Activated T-cell treated with anti-CD3 and anti-CD28 coated beads, Interleukin-2, amount 50 U/mL, for 72 hours (primary cell): ENCODE measurements at regions not wholly inside any gene's neighbourhood (a gene's known extent, or its start where the extent isn't known, plus 50 kb on each side); places are given as distances from the start of the nearest gene placed in this dataset.

Experiments
- ATAC-seq, 2 donors: fragments of 150-1000 bp; cut with Tn5 transposase; replicated peaks in 1 of 2; 2 replicates each; pipeline ENCODE4 v1.10.0; 2021; ENCODE audit warnings: moderate library complexity in 2 of 2, mild to moderate bottlenecking in 1 of 2
- DNase-seq, 2 donors: peaks; one replicate each; pipeline ENCODE4 v3.0.0; 2021 to 2022; ENCODE audit warnings: mixed read lengths in 1 of 2
- H3K27ac Mint-ChIP-seq: one replicate; pipeline ENCODE4 v1.8.0; 2022; ENCODE audit warnings: mild to moderate bottlenecking, moderate library complexity, mixed read lengths
- H3K27me3 Mint-ChIP-seq: one replicate; pipeline ENCODE4 v1.8.0; 2022; ENCODE audit warnings: low read depth, mixed read lengths
- H3K36me3 Mint-ChIP-seq, 2 donors: one replicate each; pipeline ENCODE4 v1.8.0; 2022; ENCODE audit warnings: mixed read lengths in 2 of 2, mild to moderate bottlenecking in 1 of 2; ENCODE audit not compliant: insufficient read depth in 2 of 2
- H3K4me1 Mint-ChIP-seq: one replicate; pipeline ENCODE4 v1.8.0; 2022; ENCODE audit warnings: low read depth, mixed read lengths
- H3K4me3 Mint-ChIP-seq, 2 donors: one replicate each; pipeline ENCODE4 v1.8.0; 2022; ENCODE audit warnings: mild to moderate bottlenecking in 2 of 2, mixed read lengths in 2 of 2, moderate library complexity in 2 of 2
- H3K9me3 Mint-ChIP-seq, 2 donors: one replicate each; pipeline ENCODE4 v1.8.0; 2022; ENCODE audit warnings: mixed read lengths in 2 of 2

GRCh38 chr11:82305123-82305522, 428.5 kb downstream of the FAM181B start:
- Mint-ChIP-seq H3K27me3 (no peaks in the 10 kb centered on the region), H3K27ac (no peak overlapping the region), H3K9me3 (no peaks in the 10 kb centered on the region), H3K36me3 (no peaks in the 10 kb centered on the region), H3K4me3 (no peak overlapping the region), H3K4me1 (no peaks in the 10 kb centered on the region)
- ATAC-seq, result no peak
- DNase-seq, result no peak

- H3K27ac Mint-ChIP-seq, result no peak overlapping the region
- no peaks in the 10 kb centered on the region for H3K36me3 Mint-ChIP-seq
- H3K4me3 Mint-ChIP-seq, result no peak overlapping the region
- DNase-seq (no peak), ATAC-seq (no peak)
- no peaks in the 10 kb centered on the region for H3K27me3 Mint-ChIP-seq
- H3K4me1 Mint-ChIP-seq, result no peaks in the 10 kb centered on the region
- H3K9me3 Mint-ChIP-seq, result no peaks in the 10 kb centered on the region
Observed at GRCh38 chr11:82303671-82304070, 430.0 kb downstream of the FAM181B start.

GRCh38 chr11:82288471-82288870, 445.2 kb downstream of the FAM181B start:
- no peaks in the 10 kb centered on the region for H3K4me1 Mint-ChIP-seq
- H3K27me3 Mint-ChIP-seq, result no peaks in the 10 kb centered on the region
- H3K9me3 Mint-ChIP-seq, result peaks cover 0 to 6% of the 10 kb centered on the region in 2 donors
- no peak overlapping the region for H3K4me3 Mint-ChIP-seq
- no peak overlapping the region for H3K27ac Mint-ChIP-seq
- DNase-seq, result no peak
- no peak for ATAC-seq
- H3K36me3 Mint-ChIP-seq, result no peaks in the 10 kb centered on the region

GRCh38 chr11:82270870-82271269, 462.8 kb downstream of the FAM181B start:
- H3K36me3 Mint-ChIP-seq, result no peaks in the 10 kb centered on the region
- DNase-seq (no peak), ATAC-seq (no peak)
- H3K27ac Mint-ChIP-seq, result no peak overlapping the region
- H3K9me3 Mint-ChIP-seq, result peaks cover 0 to 5% of the 10 kb centered on the region in 2 donors
- no peaks in the 10 kb centered on the region for H3K4me1 Mint-ChIP-seq
- H3K27me3 Mint-ChIP-seq, result no peaks in the 10 kb centered on the region
- H3K4me3 Mint-ChIP-seq, result no peak overlapping the region

- Mint-ChIP-seq H3K4me3 (no peak overlapping the region), H3K27ac (no peak overlapping the region), H3K27me3 (no peaks in the 10 kb centered on the region), H3K4me1 (no peaks in the 10 kb centered on the region), H3K9me3 (peaks cover 0 to 3% of the 10 kb centered on the region in 2 donors), H3K36me3 (no peaks in the 10 kb centered on the region)
- ATAC-seq (no peak), DNase-seq (no peak)
Observed at GRCh38 chr11:82268627-82269026, 465.0 kb downstream of the FAM181B start.

GRCh38 chr11:82267186-82267585, 466.5 kb downstream of the FAM181B start:
- no peak for ATAC-seq
- H3K9me3 Mint-ChIP-seq, result peaks cover 0 to 3% of the 10 kb centered on the region in 2 donors
- H3K27ac Mint-ChIP-seq, result no peak overlapping the region
- no peaks in the 10 kb centered on the region for H3K36me3 Mint-ChIP-seq
- DNase-seq, result no peak
- H3K4me1 Mint-ChIP-seq, result no peaks in the 10 kb centered on the region
- H3K4me3 Mint-ChIP-seq, result no peak overlapping the region
- H3K27me3 Mint-ChIP-seq, result no peaks in the 10 kb centered on the region

- ATAC-seq, result no peak
- Mint-ChIP-seq H3K27me3 (no peaks in the 10 kb centered on the region), H3K9me3 (no peaks in the 10 kb centered on the region)
Observed at GRCh38 chr11:82261367-82261766, 472.3 kb downstream of the FAM181B start.

GRCh38 chr11:82250047-82250446, 483.6 kb downstream of the FAM181B start:
- H3K36me3 Mint-ChIP-seq, result no peaks in the 10 kb centered on the region
- no peaks in the 10 kb centered on the region for H3K9me3 Mint-ChIP-seq
- H3K27ac Mint-ChIP-seq, result no peak overlapping the region
- no peaks in the 10 kb centered on the region for H3K4me1 Mint-ChIP-seq
- H3K27me3 Mint-ChIP-seq, result no peaks in the 10 kb centered on the region
- H3K4me3 Mint-ChIP-seq, result no peak overlapping the region
- ATAC-seq (no peak), DNase-seq (no peak)

More at GRCh38 chr11:82261367-82261766, 472.3 kb downstream of the FAM181B start:
- H3K27ac Mint-ChIP-seq, result no peak overlapping the region
- no peak for DNase-seq
- H3K36me3 Mint-ChIP-seq, result no peaks in the 10 kb centered on the region
- H3K4me1 Mint-ChIP-seq, result no peaks in the 10 kb centered on the region
- H3K4me3 Mint-ChIP-seq, result no peak overlapping the region

- Mint-ChIP-seq H3K4me3 (no peak overlapping the region), H3K9me3 (no peaks in the 10 kb centered on the region), H3K27ac (no peak overlapping the region), H3K4me1 (no peaks in the 10 kb centered on the region), H3K36me3 (no peaks in the 10 kb centered on the region), H3K27me3 (no peaks in the 10 kb centered on the region)
- DNase-seq (no peak), ATAC-seq (no peak)
Observed at GRCh38 chr11:82246926-82247325, 486.7 kb downstream of the FAM181B start.

GRCh38 chr11:82239498-82239897, 494.2 kb downstream of the FAM181B start:
- Mint-ChIP-seq H3K36me3 (no peaks in the 10 kb centered on the region), H3K27me3 (no peaks in the 10 kb centered on the region), H3K4me1 (no peaks in the 10 kb centered on the region), H3K27ac (no peak overlapping the region), H3K9me3 (peaks cover 3% of the 10 kb centered on the region in 2 donors), H3K4me3 (no peak overlapping the region)
- DNase-seq (no peak), ATAC-seq (no peak)

- ATAC-seq, result no peak
- H3K36me3 Mint-ChIP-seq, result no peaks in the 10 kb centered on the region
Observed at GRCh38 chr11:82234256-82234655, 499.4 kb downstream of the FAM181B start.

GRCh38 chr11:82233201-82233600, 500.5 kb downstream of the FAM181B start:
- Mint-ChIP-seq H3K27ac (no peak overlapping the region), H3K9me3 (peaks cover 1 to 2% of the 10 kb centered on the region in 2 donors), H3K4me3 (no peak overlapping the region), H3K36me3 (no peaks in the 10 kb centered on the region), H3K4me1 (no peaks in the 10 kb centered on the region), H3K27me3 (peaks cover 4% of the 10 kb centered on the region)
- no peak for DNase-seq
- ATAC-seq, result no peak

More at GRCh38 chr11:82234256-82234655, 499.4 kb downstream of the FAM181B start:
- H3K27ac Mint-ChIP-seq, result no peak overlapping the region
- no peaks in the 10 kb centered on the region for H3K4me1 Mint-ChIP-seq
- DNase-seq, result no peak
- peaks cover 3% of the 10 kb centered on the region in 2 donors for H3K9me3 Mint-ChIP-seq
- H3K4me3 Mint-ChIP-seq, result no peak overlapping the region
- H3K27me3 Mint-ChIP-seq, result no peaks in the 10 kb centered on the region

- ATAC-seq, result no peak
- H3K27me3 Mint-ChIP-seq, result peaks cover 4% of the 10 kb centered on the region
Observed at GRCh38 chr11:82229341-82229740, 504.3 kb downstream of the FAM181B start.

GRCh38 chr11:82225930-82226329, 507.7 kb downstream of the FAM181B start:
- Mint-ChIP-seq H3K4me3 (no peak overlapping the region), H3K27ac (no peak overlapping the region), H3K4me1 (no peaks in the 10 kb centered on the region), H3K9me3 (peaks cover 0 to 3% of the 10 kb centered on the region in 2 donors), H3K36me3 (no peaks in the 10 kb centered on the region), H3K27me3 (peaks cover 4% of the 10 kb centered on the region)
- ATAC-seq (no peak), DNase-seq (no peak)

More at GRCh38 chr11:82229341-82229740, 504.3 kb downstream of the FAM181B start:
- no peak overlapping the region for H3K27ac Mint-ChIP-seq
- no peak for DNase-seq
- no peak overlapping the region for H3K4me3 Mint-ChIP-seq
- H3K36me3 Mint-ChIP-seq, result no peaks in the 10 kb centered on the region
- H3K4me1 Mint-ChIP-seq, result no peaks in the 10 kb centered on the region
- H3K9me3 Mint-ChIP-seq, result peaks cover 0 to 3% of the 10 kb centered on the region in 2 donors
